Neural cell (in vitro differentiated cells): ENCODE measurements at regions not wholly inside any gene's neighbourhood (a gene's known extent, or its start where the extent isn't known, plus 50 kb on each side); places are given as distances from the start of the nearest gene placed in this dataset.

Experiments
- POLR2AphosphoS5 ChIP-seq: IDR thresholded peaks from 2 replicates; pipeline ENCODE4 v1.6.1; 2012
- TF ChIP-seq, protein P1 (sequence below): fragments of 450-650 bp; IDR thresholded peaks from 2 replicates; pipeline ENCODE4 v1.5.1; 2014; ENCODE audit warnings: antibody characterized with exemption, mild to moderate bottlenecking, moderate library complexity; ENCODE audit not compliant: poor library complexity, severe bottlenecking
- TF ChIP-seq, protein P2 (sequence below): IDR thresholded peaks from 2 replicates; pipeline ENCODE4 v1.6.1; 2012; ENCODE audit warnings: borderline replicate concordance

DNA sequence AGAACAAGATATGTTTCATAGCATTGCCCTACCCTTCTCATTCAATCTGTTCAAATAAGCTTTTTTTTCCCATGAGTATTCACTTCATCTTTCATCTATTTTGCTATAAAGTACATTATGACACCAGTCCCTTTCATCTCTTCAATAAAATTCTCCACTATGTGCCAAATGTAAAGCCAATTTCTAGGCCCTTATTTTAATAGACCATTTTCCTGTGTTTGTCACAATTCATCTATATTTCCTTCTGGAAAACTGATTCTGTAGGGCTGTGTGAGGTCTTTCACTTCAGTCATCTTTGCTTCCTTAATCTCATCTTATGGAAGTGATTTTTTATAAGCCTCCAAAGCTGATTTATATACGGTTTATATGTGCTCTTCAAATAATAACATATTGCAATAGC lies 992.4 kb upstream of the EYS start:
- TF ChIP-seq, protein P1, sequence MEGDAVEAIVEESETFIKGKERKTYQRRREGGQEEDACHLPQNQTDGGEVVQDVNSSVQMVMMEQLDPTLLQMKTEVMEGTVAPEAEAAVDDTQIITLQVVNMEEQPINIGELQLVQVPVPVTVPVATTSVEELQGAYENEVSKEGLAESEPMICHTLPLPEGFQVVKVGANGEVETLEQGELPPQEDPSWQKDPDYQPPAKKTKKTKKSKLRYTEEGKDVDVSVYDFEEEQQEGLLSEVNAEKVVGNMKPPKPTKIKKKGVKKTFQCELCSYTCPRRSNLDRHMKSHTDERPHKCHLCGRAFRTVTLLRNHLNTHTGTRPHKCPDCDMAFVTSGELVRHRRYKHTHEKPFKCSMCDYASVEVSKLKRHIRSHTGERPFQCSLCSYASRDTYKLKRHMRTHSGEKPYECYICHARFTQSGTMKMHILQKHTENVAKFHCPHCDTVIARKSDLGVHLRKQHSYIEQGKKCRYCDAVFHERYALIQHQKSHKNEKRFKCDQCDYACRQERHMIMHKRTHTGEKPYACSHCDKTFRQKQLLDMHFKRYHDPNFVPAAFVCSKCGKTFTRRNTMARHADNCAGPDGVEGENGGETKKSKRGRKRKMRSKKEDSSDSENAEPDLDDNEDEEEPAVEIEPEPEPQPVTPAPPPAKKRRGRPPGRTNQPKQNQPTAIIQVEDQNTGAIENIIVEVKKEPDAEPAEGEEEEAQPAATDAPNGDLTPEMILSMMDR = no peak
- TF ChIP-seq, protein P2, sequence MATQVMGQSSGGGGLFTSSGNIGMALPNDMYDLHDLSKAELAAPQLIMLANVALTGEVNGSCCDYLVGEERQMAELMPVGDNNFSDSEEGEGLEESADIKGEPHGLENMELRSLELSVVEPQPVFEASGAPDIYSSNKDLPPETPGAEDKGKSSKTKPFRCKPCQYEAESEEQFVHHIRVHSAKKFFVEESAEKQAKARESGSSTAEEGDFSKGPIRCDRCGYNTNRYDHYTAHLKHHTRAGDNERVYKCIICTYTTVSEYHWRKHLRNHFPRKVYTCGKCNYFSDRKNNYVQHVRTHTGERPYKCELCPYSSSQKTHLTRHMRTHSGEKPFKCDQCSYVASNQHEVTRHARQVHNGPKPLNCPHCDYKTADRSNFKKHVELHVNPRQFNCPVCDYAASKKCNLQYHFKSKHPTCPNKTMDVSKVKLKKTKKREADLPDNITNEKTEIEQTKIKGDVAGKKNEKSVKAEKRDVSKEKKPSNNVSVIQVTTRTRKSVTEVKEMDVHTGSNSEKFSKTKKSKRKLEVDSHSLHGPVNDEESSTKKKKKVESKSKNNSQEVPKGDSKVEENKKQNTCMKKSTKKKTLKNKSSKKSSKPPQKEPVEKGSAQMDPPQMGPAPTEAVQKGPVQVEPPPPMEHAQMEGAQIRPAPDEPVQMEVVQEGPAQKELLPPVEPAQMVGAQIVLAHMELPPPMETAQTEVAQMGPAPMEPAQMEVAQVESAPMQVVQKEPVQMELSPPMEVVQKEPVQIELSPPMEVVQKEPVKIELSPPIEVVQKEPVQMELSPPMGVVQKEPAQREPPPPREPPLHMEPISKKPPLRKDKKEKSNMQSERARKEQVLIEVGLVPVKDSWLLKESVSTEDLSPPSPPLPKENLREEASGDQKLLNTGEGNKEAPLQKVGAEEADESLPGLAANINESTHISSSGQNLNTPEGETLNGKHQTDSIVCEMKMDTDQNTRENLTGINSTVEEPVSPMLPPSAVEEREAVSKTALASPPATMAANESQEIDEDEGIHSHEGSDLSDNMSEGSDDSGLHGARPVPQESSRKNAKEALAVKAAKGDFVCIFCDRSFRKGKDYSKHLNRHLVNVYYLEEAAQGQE = peak; percentile 75
- peak; percentile 45 for TF ChIP-seq POLR2AphosphoS5
